ENCODE measurements at regions not wholly inside any gene's neighbourhood (a gene's known extent, or its start where the extent isn't known, plus 50 kb on each side); places are given as distances from the start of the nearest gene placed in this dataset.

GRCh38 chr16:25367773-25368524 lies 110.3 kb upstream of the ZKSCAN2 start:
- no peak overlapping the region for H3K4me2 ChIP-seq (ENCODE audit: low read length)
- no peak overlapping the region for H3K4me3 ChIP-seq (replicated peaks in 1 of 2; ENCODE audit: low read depth in 1 of 2, low read length in 2 of 2)
- POLR2A ChIA-PET, result no interaction called here
- no peaks in the 10 kb centered on the region for H4K20me1 ChIP-seq (ENCODE audit: insufficient read depth)
- H3K27ac ChIP-seq (ENCODE audit: low read depth, low read length), result no peak overlapping the region
- no peaks in the 10 kb centered on the region for H3K9me2 ChIP-seq (ENCODE audit: insufficient read depth)
- DNase-seq (ENCODE audit: low read depth, low spot score) (no peak), ATAC-seq (no peak)
- no peak overlapping the region for H2AFZ ChIP-seq (ENCODE audit: low read depth, low read length, poor library complexity, severe bottlenecking)
- H3K27me3 ChIP-seq (ENCODE audit: insufficient read depth, low read length), result peaks cover 4% of the 10 kb centered on the region; the same call in 1 of the 2 replicates
- RAD21 ChIA-PET (ENCODE audit: low non-redundant PET in 1 of 2, low total read pairs in 2 of 2, uncharacterized antibody in 2 of 2, unreplicated experiment in 2 of 2), result no interaction called here
- H3K79me2 ChIP-seq (ENCODE audit: insufficient read depth, low read length), result no peaks in the 10 kb centered on the region
- H3K36me3 ChIP-seq (ENCODE audit: control insufficient read depth in 1 of 2, insufficient read depth in 2 of 2, low read length in 2 of 2), result no peaks in the 10 kb centered on the region
- TF ChIP-seq POLR2AphosphoS5 (IDR thresholded peaks at IDR 0.05; ENCODE audit: low read depth, low read length) (no peak), ELF1 (IDR thresholded peaks at IDR 0.05; ENCODE audit: borderline replicate concordance, low read depth) (no peak), ZBTB33 (IDR thresholded peaks at IDR 0.05; ENCODE audit: extremely low read depth, insufficient replicate concordance, low read length) (no peak), RAD21 (IDR thresholded peaks at IDR 0.05; ENCODE audit: low read depth) (no peak), TCF7L2 (IDR thresholded peaks at IDR 0.05; ENCODE audit: borderline replicate concordance, extremely low read depth, insufficient read depth, insufficient read length) (no peak), ZNF274 (IDR thresholded peaks at IDR 0.05; ENCODE audit: low read depth, low read length) (no peak), EGR1 (IDR thresholded peaks at IDR 0.05; ENCODE audit: low read depth) (no peak), JUND (IDR thresholded peaks at IDR 0.05) (no peak), CBX3 (IDR thresholded peaks at IDR 0.05; ENCODE audit: low read depth) (no peak)
- BruUV-seq (replicated peaks), result no TSS peak
- CTCF ChIA-PET, result no interaction called here
- no peaks in the 10 kb centered on the region for H3K9me3 ChIP-seq (ENCODE audit: control insufficient read depth in 1 of 2, insufficient read depth in 1 of 2, low read depth in 1 of 2, low read length in 2 of 2)
- H3K9ac ChIP-seq (ENCODE audit: low read length), result no peak overlapping the region
- intact Hi-C loops (cut with micrococcal nuclease), result no loop called here
- no peaks in the 10 kb centered on the region for H3K4me1 ChIP-seq (ENCODE audit: control insufficient read depth in 1 of 2, insufficient read depth in 2 of 2, low read length in 2 of 2)

Data from HCT116 (cell line).